IMR-90 (cell line): ENCODE measurements at regions not wholly inside any gene's neighbourhood (a gene's known extent, or its start where the extent isn't known, plus 50 kb on each side); places are given as distances from the start of the nearest gene placed in this dataset.

Experiments used
- ATAC-seq: fragments of 200-7000 bp; cut with Tn5 transposase; 2 replicates; pipeline ENCODE4 v1.9.1; 2020; ENCODE audit warnings: low read depth, mild to moderate bottlenecking, moderate library complexity
- BruUV-seq: library from RNA; stranded (reverse); fragments of 400-500 nt; replicated peaks from 2 replicates; lab custom pipeline; 2021; lab: Mats Ljungman, UMichigan
- CTCF ChIA-PET: fragments of 300-600 bp; formaldehyde crosslinking; extraction: SDS; loops from one replicate; lab custom pipeline; 2021; ENCODE audit warnings: antibody characterized with exemption; lab: Yijun Ruan, JAX
- POLR2A ChIA-PET: fragments of 300-600 bp; sonication (Branson Sonifier 250); formaldehyde crosslinking; loops from one replicate; lab custom pipeline; 2022; ENCODE audit warnings: antibody characterized with exemption; ENCODE audit not compliant: unreplicated experiment; lab: Charles Lee
- DNase-seq: peaks from one replicate; pipeline ENCODE4 v3.0.0; 2013
- H2AFZ ChIP-seq: replicated peaks from 2 replicates; pipeline ENCODE3; 2013; ENCODE audit warnings: low read length, mild to moderate bottlenecking; ENCODE audit not compliant: poor library complexity
- H2AK5ac ChIP-seq: 2 replicates; pipeline ENCODE4 v1.6.1; 2013; ENCODE audit warnings: low read depth, low read length, inconsistent platforms
- H2AK9ac ChIP-seq: replicated peaks from 2 replicates; pipeline ENCODE3; 2013; ENCODE audit warnings: mild to moderate bottlenecking, low read depth, low read length, moderate library complexity; ENCODE audit not compliant: poor library complexity
- H2BK120ac ChIP-seq: 2 replicates; pipeline ENCODE4 v1.6.1; 2013; ENCODE audit warnings: low read depth, low read length, inconsistent platforms
- H2BK15ac ChIP-seq: 3 replicates; pipeline ENCODE4 v1.6.1; 2013; ENCODE audit warnings: low read depth, low read length, inconsistent platforms
- H2BK20ac ChIP-seq: 2 replicates; pipeline ENCODE4 v1.6.1; 2013; ENCODE audit warnings: low read depth, mild to moderate bottlenecking, inconsistent platforms, low read length, moderate library complexity
- H2BK5ac ChIP-seq: 2 replicates; pipeline ENCODE4 v1.6.1; 2013; ENCODE audit warnings: mild to moderate bottlenecking, low read depth, low read length, inconsistent platforms; ENCODE audit not compliant: poor library complexity, severe bottlenecking
- H3K14ac ChIP-seq: replicated peaks from 2 replicates; pipeline ENCODE4 v1.6.1; 2013; ENCODE audit warnings: low read depth, low read length, inconsistent platforms
- H3K18ac ChIP-seq: 2 replicates; pipeline ENCODE4 v1.6.1; 2013; ENCODE audit warnings: low read depth, low read length, control low read depth
- H3K23ac ChIP-seq: 2 replicates; pipeline ENCODE4 v1.6.1; 2013; ENCODE audit warnings: low read depth, low read length, inconsistent platforms
- H3K27ac ChIP-seq: 2 replicates; pipeline ENCODE4 v1.5.1; 2013; ENCODE audit warnings: mild to moderate bottlenecking, control low read depth, low read length; ENCODE audit not compliant: insufficient read depth
- H3K27me3 ChIP-seq: 2 replicates; pipeline ENCODE4 v1.6.1; 2013; ENCODE audit warnings: low read length; ENCODE audit not compliant: control insufficient read depth, insufficient read depth
- H3K36me3 ChIP-seq: 2 replicates; pipeline ENCODE4 v1.6.1; 2013; ENCODE audit warnings: low read length, mixed read lengths; ENCODE audit not compliant: control insufficient read depth, insufficient read depth
- H3K4ac ChIP-seq: 2 replicates; pipeline ENCODE4 v1.6.1; 2013; ENCODE audit warnings: low read depth, low read length, inconsistent platforms
- H3K4me1 ChIP-seq: 2 replicates; pipeline ENCODE4 v1.6.1; 2013; ENCODE audit warnings: low read length, mixed read lengths; ENCODE audit not compliant: control insufficient read depth, insufficient read depth
- H3K4me2 ChIP-seq: 2 replicates; pipeline ENCODE4 v1.6.1; 2013; ENCODE audit warnings: low read depth, mild to moderate bottlenecking, control low read depth, low read length, moderate library complexity
- H3K4me3 ChIP-seq: 2 replicates; pipeline ENCODE4 v1.5.1; 2013; ENCODE audit warnings: low read depth, mild to moderate bottlenecking, control low read depth, low read length, moderate library complexity; ENCODE audit not compliant: insufficient read depth
- H3K56ac ChIP-seq: 2 replicates; pipeline ENCODE4 v1.6.1; 2013; ENCODE audit warnings: low read length, inconsistent platforms; ENCODE audit not compliant: insufficient read depth; ENCODE audit errors: extremely low read depth
- H3K79me1 ChIP-seq, 2 experiments: 2 replicates each; pipeline ENCODE4 v1.6.1; 2013; ENCODE audit warnings: low read length in 2 of 2, inconsistent platforms in 1 of 2, low read depth in 1 of 2
- H3K9ac ChIP-seq: 2 replicates; pipeline ENCODE4 v1.6.1; 2013; ENCODE audit warnings: low read depth, low read length, control low read depth
- H3K9me1 ChIP-seq: 2 replicates; pipeline ENCODE4 v1.6.1; 2013; ENCODE audit warnings: low read length, inconsistent platforms; ENCODE audit not compliant: insufficient read depth
- H3K9me3 ChIP-seq: 2 replicates; pipeline ENCODE4 v1.6.1; 2013; ENCODE audit warnings: low read length; ENCODE audit not compliant: control insufficient read depth, insufficient read depth
- H4K20me1 ChIP-seq: 2 replicates; pipeline ENCODE4 v1.6.1; 2013; ENCODE audit warnings: low read length, inconsistent platforms; ENCODE audit not compliant: insufficient read depth
- H4K5ac ChIP-seq: 2 replicates; pipeline ENCODE4 v1.6.1; 2013; ENCODE audit warnings: mild to moderate bottlenecking, low read depth, low read length, control low read depth
- H4K8ac ChIP-seq, 2 experiments: 2 replicates each; pipeline ENCODE4 v1.6.1; 2013; ENCODE audit warnings: low read depth in 2 of 2, low read length in 2 of 2, control low read depth in 1 of 2, inconsistent platforms in 1 of 2
- H4K91ac ChIP-seq: 2 replicates; pipeline ENCODE4 v1.6.1; 2013; ENCODE audit warnings: low read depth, low read length, inconsistent platforms; ENCODE audit not compliant: insufficient read depth
- BHLHE40 ChIP-seq: fragments of 150-350 bp; IDR thresholded peaks from 2 replicates; pipeline ENCODE4 v1.6.1; 2016; ENCODE audit warnings: mild to moderate bottlenecking, low read depth, low read length
- CEBPB ChIP-seq: IDR thresholded peaks from 2 replicates; pipeline ENCODE4 v1.6.1; 2012; ENCODE audit warnings: low read depth, low read length, improper control_type of control experiment
- CHD1 ChIP-seq: IDR thresholded peaks from 2 replicates; pipeline ENCODE4 v1.6.1; 2012; ENCODE audit warnings: low read depth, low read length, improper control_type of control experiment
- FOS ChIP-seq: fragments of 150-350 bp; IDR thresholded peaks from 2 replicates; pipeline ENCODE4 v1.6.1; 2016; ENCODE audit warnings: low read depth, low read length
- MAFK ChIP-seq: IDR thresholded peaks from 2 replicates; pipeline ENCODE4 v1.6.1; 2012; ENCODE audit warnings: low read depth, low read length, improper control_type of control experiment
- MAZ ChIP-seq: IDR thresholded peaks from 2 replicates; pipeline ENCODE4 v1.6.1; 2012; ENCODE audit warnings: low read depth, mild to moderate bottlenecking, low read length, improper control_type of control experiment, moderate library complexity, borderline replicate concordance
- MXI1 ChIP-seq: IDR thresholded peaks from 2 replicates; pipeline ENCODE4 v1.6.1; 2012; ENCODE audit warnings: low read depth, mild to moderate bottlenecking, low read length, moderate library complexity, borderline replicate concordance
- NFE2L2 ChIP-seq: fragments of 150-350 bp; IDR thresholded peaks from 2 replicates; pipeline ENCODE4 v1.6.1; 2016; ENCODE audit warnings: low read depth, mild to moderate bottlenecking, low read length
- POLR2A ChIP-seq: IDR thresholded peaks from 2 replicates; pipeline ENCODE4 v1.6.1; 2012; ENCODE audit warnings: mild to moderate bottlenecking, low read depth, low read length
- RAD21 ChIP-seq: IDR thresholded peaks from 2 replicates; pipeline ENCODE4 v1.6.1; 2012; ENCODE audit warnings: low read length, improper control_type of control experiment
- RCOR1 ChIP-seq: IDR thresholded peaks from 2 replicates; pipeline ENCODE4 v1.6.1; 2012; ENCODE audit warnings: mild to moderate bottlenecking, low read length, improper control_type of control experiment; ENCODE audit not compliant: insufficient replicate concordance
- RFX5 ChIP-seq: IDR thresholded peaks from 2 replicates; pipeline ENCODE4 v1.8.0; 2012; ENCODE audit warnings: low read depth, mild to moderate bottlenecking, low read length, moderate library complexity
- WGBS, 2 experiments: methylation state at CpG; one replicate each; pipeline versions ENCODE4 v1.1.5 to v1.1.7; 2013; ENCODE audit warnings: missing lambda C conversion rate in 2 of 2; ENCODE audit not compliant: insufficient read length in 1 of 2; ENCODE audit errors: extremely low coverage in 2 of 2; 5-methylcytosine and 5-hydroxymethylcytosine counted together
- dilution Hi-C: fragments of 300-500 bp; cut with HindIII; formaldehyde crosslinking; loops from one replicate; pipeline ENCODE4 v1.14.3; 2018; ENCODE audit warnings: low sequenced_read_pairs; ENCODE audit not compliant: unreplicated experiment
- in situ Hi-C: fragments of 300-500 bp; cut with MboI; formaldehyde crosslinking; loops from 3 replicates; pipeline ENCODE4 v1.14.3; 2019; ENCODE audit warnings: low sequenced_read_pairs, inconsistent platforms, mixed read lengths
- intact Hi-C: fragments of 100-400 bp; cut with micrococcal nuclease; formaldehyde crosslinking; loops from 2 replicates; pipeline ENCODE4 v1.10.0; 2022
- TF ChIP-seq, protein P1 (sequence below): fragments of 150-350 bp; IDR thresholded peaks from 2 replicates; pipeline ENCODE4 v1.6.1; 2016; ENCODE audit warnings: low read depth, mild to moderate bottlenecking, low read length, moderate library complexity, borderline replicate concordance
- TF ChIP-seq, protein P2 (sequence below): fragments of 150-350 bp; IDR thresholded peaks from 2 replicates; pipeline ENCODE4 v1.6.1; 2017; ENCODE audit warnings: mild to moderate bottlenecking, antibody characterized with exemption, low read length, low read depth

DNA sequence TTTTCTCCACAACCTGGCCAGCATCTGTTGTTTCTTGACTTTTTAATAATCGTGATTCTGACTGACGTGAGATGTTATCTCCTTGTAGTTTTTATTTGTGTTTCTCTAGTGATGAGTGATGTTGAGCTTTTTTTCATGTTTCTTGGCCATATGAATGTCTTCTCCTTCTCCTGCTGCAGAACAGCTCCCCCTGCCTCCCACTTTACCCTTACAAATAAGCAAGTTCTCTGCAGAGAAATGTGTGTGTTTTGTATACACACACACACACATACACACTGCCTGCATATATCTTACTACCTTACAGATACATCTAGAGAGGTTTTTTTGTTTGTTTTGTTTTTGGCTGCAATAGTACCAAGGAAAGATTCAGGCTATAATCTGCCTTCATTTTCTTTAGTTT lies 88.7 kb upstream of the PHF24 start:
- Histone ChIP-seq H3K27ac (no peak overlapping the region), H2AFZ (no peak overlapping the region), H3K36me3 (no peaks in the 10 kb centered on the region), H3K27me3 (no peaks in the 10 kb centered on the region), H3K4ac (no peak overlapping the region), H3K56ac (no peak overlapping the region), H2BK15ac (no peak overlapping the region), H2BK120ac (no peak overlapping the region), H3K23ac (no peak overlapping the region), H2BK5ac (no peak overlapping the region), H3K9me1 (no peaks in the 10 kb centered on the region), H4K91ac (no peak overlapping the region), H3K14ac (no peak overlapping the region), H3K79me1 (no peaks in the 10 kb centered on the region), H3K9ac (no peak overlapping the region), H4K20me1 (no peaks in the 10 kb centered on the region), H3K4me2 (no peak overlapping the region), H3K9me3 (no peaks in the 10 kb centered on the region), H4K8ac (no peak overlapping the region), H3K18ac (no peak overlapping the region), H2BK20ac (no peak overlapping the region), H3K4me3 (no peak overlapping the region), H2AK9ac (no peak overlapping the region), H4K5ac (no peak overlapping the region), H3K4me1 (no peaks in the 10 kb centered on the region), H2AK5ac (no peak overlapping the region)
- ChIA-PET POLR2A (no interaction called here), CTCF (no interaction called here)
- in situ Hi-C loops (no loop called here), dilution Hi-C loops (no loop called here), intact Hi-C loops (no loop called here)
- DNase-seq (peak; percentile 19), ATAC-seq (no peak)
- TF ChIP-seq MXI1 (no peak), CEBPB (no peak), RCOR1 (no peak), MAFK (no peak), RAD21 (no peak), POLR2A (no peak), NFE2L2 (no peak), FOS (no peak), CHD1 (no peak), RFX5 (no peak), BHLHE40 (no peak), MAZ (no peak)
- TF ChIP-seq, protein P1, sequence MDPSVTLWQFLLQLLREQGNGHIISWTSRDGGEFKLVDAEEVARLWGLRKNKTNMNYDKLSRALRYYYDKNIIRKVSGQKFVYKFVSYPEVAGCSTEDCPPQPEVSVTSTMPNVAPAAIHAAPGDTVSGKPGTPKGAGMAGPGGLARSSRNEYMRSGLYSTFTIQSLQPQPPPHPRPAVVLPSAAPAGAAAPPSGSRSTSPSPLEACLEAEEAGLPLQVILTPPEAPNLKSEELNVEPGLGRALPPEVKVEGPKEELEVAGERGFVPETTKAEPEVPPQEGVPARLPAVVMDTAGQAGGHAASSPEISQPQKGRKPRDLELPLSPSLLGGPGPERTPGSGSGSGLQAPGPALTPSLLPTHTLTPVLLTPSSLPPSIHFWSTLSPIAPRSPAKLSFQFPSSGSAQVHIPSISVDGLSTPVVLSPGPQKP: no peak
- TF ChIP-seq, protein P2, sequence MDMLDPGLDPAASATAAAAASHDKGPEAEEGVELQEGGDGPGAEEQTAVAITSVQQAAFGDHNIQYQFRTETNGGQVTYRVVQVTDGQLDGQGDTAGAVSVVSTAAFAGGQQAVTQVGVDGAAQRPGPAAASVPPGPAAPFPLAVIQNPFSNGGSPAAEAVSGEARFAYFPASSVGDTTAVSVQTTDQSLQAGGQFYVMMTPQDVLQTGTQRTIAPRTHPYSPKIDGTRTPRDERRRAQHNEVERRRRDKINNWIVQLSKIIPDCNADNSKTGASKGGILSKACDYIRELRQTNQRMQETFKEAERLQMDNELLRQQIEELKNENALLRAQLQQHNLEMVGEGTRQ: no peak
- no TSS peak for BruUV-seq
- no CpG with 5 or more reads among the region's 2 CpGs for WGBS, 2 experiments
